Stomach (tissue), 4 donors: ENCODE measurements at regions not wholly inside any gene's neighbourhood (a gene's known extent, or its start where the extent isn't known, plus 50 kb on each side); places are given as distances from the start of the nearest gene placed in this dataset.

Experiments
- EP300 ChIP-seq: sonication (generic); formaldehyde crosslinking; IDR thresholded peaks from one replicate; pipeline ENCODE4 v1.6.1; 2017; ENCODE audit warnings: antibody characterized with exemption
- POLR2A ChIP-seq, 4 donors: fragments of 450-650 bp; IDR thresholded peaks; one replicate each; pipeline ENCODE4 v1.6.1; 2016; ENCODE audit warnings: antibody characterized with exemption in 4 of 4, control low read depth in 2 of 4, mild to moderate bottlenecking in 1 of 4, moderate library complexity in 1 of 4
- POLR2AphosphoS5 ChIP-seq, 3 donors: sonication (generic); formaldehyde crosslinking; IDR thresholded peaks; one replicate each; pipeline ENCODE4 v1.6.1; 2016; ENCODE audit warnings: antibody characterized with exemption in 3 of 3
- TF ChIP-seq, protein P1 (sequence below), 7 experiments: fragments of 450-650 bp in 4 of 7; fragments of 200-600 bp in 3 of 7; sonication (generic) in 3 of 7; IDR thresholded peaks; one replicate each; pipeline ENCODE4 v1.5.1; 2016 to 2019; ENCODE audit warnings: antibody characterized with exemption in 7 of 7, control low read depth in 2 of 7, mild to moderate bottlenecking in 1 of 7

DNA sequence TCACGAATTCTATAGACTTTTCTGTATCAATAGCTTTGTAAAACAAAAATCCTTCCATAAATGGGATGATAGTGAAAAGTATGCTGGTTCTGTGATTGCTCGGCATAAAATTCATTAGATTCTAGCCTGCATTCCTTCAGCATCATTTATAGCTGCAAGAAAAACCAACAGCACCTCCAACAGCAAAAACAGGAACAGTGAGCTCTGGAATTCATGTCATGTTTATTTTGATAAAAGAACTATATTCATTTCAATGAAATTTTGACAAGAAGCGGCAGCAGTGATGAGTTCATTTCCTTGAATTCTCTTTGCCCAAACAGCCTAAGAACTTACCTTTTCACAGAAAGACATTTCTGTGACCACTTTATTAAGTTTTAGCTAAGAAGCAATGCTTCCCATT lies 515.2 kb upstream of the CCDC54 start:
- TF ChIP-seq POLR2A (IDR thresholded peaks at IDR 0.05), result no peak
- TF ChIP-seq EP300, result no peak
- TF ChIP-seq, protein P1, sequence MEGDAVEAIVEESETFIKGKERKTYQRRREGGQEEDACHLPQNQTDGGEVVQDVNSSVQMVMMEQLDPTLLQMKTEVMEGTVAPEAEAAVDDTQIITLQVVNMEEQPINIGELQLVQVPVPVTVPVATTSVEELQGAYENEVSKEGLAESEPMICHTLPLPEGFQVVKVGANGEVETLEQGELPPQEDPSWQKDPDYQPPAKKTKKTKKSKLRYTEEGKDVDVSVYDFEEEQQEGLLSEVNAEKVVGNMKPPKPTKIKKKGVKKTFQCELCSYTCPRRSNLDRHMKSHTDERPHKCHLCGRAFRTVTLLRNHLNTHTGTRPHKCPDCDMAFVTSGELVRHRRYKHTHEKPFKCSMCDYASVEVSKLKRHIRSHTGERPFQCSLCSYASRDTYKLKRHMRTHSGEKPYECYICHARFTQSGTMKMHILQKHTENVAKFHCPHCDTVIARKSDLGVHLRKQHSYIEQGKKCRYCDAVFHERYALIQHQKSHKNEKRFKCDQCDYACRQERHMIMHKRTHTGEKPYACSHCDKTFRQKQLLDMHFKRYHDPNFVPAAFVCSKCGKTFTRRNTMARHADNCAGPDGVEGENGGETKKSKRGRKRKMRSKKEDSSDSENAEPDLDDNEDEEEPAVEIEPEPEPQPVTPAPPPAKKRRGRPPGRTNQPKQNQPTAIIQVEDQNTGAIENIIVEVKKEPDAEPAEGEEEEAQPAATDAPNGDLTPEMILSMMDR (IDR thresholded peaks at IDR 0.05), result no peak
- TF ChIP-seq POLR2AphosphoS5 (IDR thresholded peaks at IDR 0.05), result no peak
